ENCODE measurements at regions not wholly inside any gene's neighbourhood (a gene's known extent, or its start where the extent isn't known, plus 50 kb on each side); places are given as distances from the start of the nearest gene placed in this dataset.

GRCh38 chr12:25745281-25745680 is 192.2 kb upstream of the LMNTD1 start:
- no peak for DNase-seq (ENCODE audit: low read depth in 4 of 4, low spot score in 2 of 4)

- DNase-seq (ENCODE audit: low read depth in 4 of 4, low spot score in 2 of 4): no peak
These were observed 193.0 kb upstream of the LMNTD1 start for GRCh38 chr12:25746131-25746530.

GRCh38 chr12:25752710-25753309 is 199.7 kb upstream of the LMNTD1 start:
- DNase-seq (ENCODE audit: low read depth in 4 of 4, low spot score in 2 of 4): no peak

- no peak for DNase-seq (ENCODE audit: low read depth in 4 of 4, low spot score in 2 of 4)
These were observed 202.3 kb upstream of the LMNTD1 start for GRCh38 chr12:25755136-25755970.

GRCh38 chr12:25755971-25756260 is 202.6 kb upstream of the RASSF8 start:
- DNase-seq (ENCODE audit: low read depth in 4 of 4, low spot score in 2 of 4): no peak

- DNase-seq (ENCODE audit: low read depth in 4 of 4, low spot score in 2 of 4): no peak
These were observed 201.3 kb upstream of the RASSF8 start for GRCh38 chr12:25757037-25757665.

GRCh38 chr12:25759752-25760151 is 198.7 kb upstream of the RASSF8 start:
- no peak for DNase-seq (ENCODE audit: low read depth in 4 of 4, low spot score in 2 of 4)

- DNase-seq (ENCODE audit: low read depth in 4 of 4, low spot score in 2 of 4): no peak
These were observed 197.1 kb upstream of the RASSF8 start for GRCh38 chr12:25761356-25761755.

- no peak for DNase-seq (ENCODE audit: low read depth in 4 of 4, low spot score in 2 of 4)
These were observed 194.1 kb upstream of the RASSF8 start for GRCh38 chr12:25764409-25764808.

GRCh38 chr12:25764892-25765291 is 193.6 kb upstream of the RASSF8 start:
- no peak for DNase-seq (ENCODE audit: low read depth in 4 of 4, low spot score in 2 of 4)

- no peak for DNase-seq (ENCODE audit: low read depth in 4 of 4, low spot score in 2 of 4)
These were observed 190.9 kb upstream of the RASSF8 start for GRCh38 chr12:25767606-25768005.

- DNase-seq (ENCODE audit: low read depth in 4 of 4, low spot score in 2 of 4): no peak
These were observed 190.3 kb upstream of the RASSF8 start for GRCh38 chr12:25768151-25768550.

- no peak for DNase-seq (ENCODE audit: low read depth in 4 of 4, low spot score in 2 of 4)
These were observed 189.2 kb upstream of the RASSF8 start for GRCh38 chr12:25769082-25769945.

GRCh38 chr12:25771041-25771440 is 187.4 kb upstream of the RASSF8 start:
- DNase-seq (ENCODE audit: low read depth in 4 of 4, low spot score in 2 of 4): no peak

- DNase-seq (ENCODE audit: low read depth in 4 of 4, low spot score in 2 of 4): no peak
These were observed 187.0 kb upstream of the RASSF8 start for GRCh38 chr12:25771476-25771875.

- no peak for DNase-seq (ENCODE audit: low read depth in 4 of 4, low spot score in 2 of 4)
These were observed 182.5 kb upstream of the RASSF8 start for GRCh38 chr12:25775968-25776367.

GRCh38 chr12:25780771-25781170 is 177.7 kb upstream of the RASSF8 start:
- no peak for DNase-seq (ENCODE audit: low read depth in 4 of 4, low spot score in 2 of 4)

GRCh38 chr12:25781232-25781631 is 177.2 kb upstream of the RASSF8 start:
- DNase-seq (ENCODE audit: low read depth in 4 of 4, low spot score in 2 of 4): no peak

GRCh38 chr12:25783566-25783965 is 174.9 kb upstream of the RASSF8 start:
- DNase-seq (ENCODE audit: low read depth in 4 of 4, low spot score in 2 of 4): no peak

- no peak for DNase-seq (ENCODE audit: low read depth in 4 of 4, low spot score in 2 of 4)
These were observed 173.8 kb upstream of the RASSF8 start for GRCh38 chr12:25784669-25785068.

GRCh38 chr12:25785134-25785533 is 173.3 kb upstream of the RASSF8 start:
- DNase-seq (ENCODE audit: low read depth in 4 of 4, low spot score in 2 of 4): no peak
